ENCODE measurements at regions not wholly inside any gene's neighbourhood (a gene's known extent, or its start where the extent isn't known, plus 50 kb on each side); places are given as distances from the start of the nearest gene placed in this dataset.

DNA sequence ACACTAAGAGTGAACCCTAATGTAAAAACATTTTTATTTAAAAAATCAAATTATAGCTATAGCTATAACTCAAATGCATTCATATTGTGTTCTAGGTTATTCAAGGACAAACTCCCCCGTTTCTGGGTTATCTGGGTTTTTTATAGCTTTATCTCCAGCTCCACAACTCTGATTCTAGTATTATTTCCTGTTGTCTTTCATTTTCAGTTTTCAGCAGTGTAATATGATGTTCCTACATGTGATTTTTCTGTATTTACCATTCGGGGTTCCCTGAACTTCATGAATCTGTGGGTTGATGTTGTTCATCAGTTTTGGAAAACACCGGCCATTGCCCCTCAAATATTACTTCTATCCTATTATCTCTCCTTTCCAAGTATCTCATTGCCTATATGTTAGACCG lies 221.9 kb upstream of the FOXN3 start:
- DNase-seq (no peak), ATAC-seq (no peak)
- no peak overlapping the region for H3K27ac ChIP-seq
- no peaks in the 10 kb centered on the region for H3K9me3 ChIP-seq
- H3K4me3 ChIP-seq = no peak overlapping the region
- no peaks in the 10 kb centered on the region for H3K4me1 ChIP-seq
- no peaks in the 10 kb centered on the region for H3K36me3 ChIP-seq
- H3K27me3 ChIP-seq = no peaks in the 10 kb centered on the region
- TF ChIP-seq, protein P1, sequence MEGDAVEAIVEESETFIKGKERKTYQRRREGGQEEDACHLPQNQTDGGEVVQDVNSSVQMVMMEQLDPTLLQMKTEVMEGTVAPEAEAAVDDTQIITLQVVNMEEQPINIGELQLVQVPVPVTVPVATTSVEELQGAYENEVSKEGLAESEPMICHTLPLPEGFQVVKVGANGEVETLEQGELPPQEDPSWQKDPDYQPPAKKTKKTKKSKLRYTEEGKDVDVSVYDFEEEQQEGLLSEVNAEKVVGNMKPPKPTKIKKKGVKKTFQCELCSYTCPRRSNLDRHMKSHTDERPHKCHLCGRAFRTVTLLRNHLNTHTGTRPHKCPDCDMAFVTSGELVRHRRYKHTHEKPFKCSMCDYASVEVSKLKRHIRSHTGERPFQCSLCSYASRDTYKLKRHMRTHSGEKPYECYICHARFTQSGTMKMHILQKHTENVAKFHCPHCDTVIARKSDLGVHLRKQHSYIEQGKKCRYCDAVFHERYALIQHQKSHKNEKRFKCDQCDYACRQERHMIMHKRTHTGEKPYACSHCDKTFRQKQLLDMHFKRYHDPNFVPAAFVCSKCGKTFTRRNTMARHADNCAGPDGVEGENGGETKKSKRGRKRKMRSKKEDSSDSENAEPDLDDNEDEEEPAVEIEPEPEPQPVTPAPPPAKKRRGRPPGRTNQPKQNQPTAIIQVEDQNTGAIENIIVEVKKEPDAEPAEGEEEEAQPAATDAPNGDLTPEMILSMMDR (IDR thresholded peaks at IDR 0.05) = no peak
- intact Hi-C loops (cut with DNase I) = no loop called here

DNA sequence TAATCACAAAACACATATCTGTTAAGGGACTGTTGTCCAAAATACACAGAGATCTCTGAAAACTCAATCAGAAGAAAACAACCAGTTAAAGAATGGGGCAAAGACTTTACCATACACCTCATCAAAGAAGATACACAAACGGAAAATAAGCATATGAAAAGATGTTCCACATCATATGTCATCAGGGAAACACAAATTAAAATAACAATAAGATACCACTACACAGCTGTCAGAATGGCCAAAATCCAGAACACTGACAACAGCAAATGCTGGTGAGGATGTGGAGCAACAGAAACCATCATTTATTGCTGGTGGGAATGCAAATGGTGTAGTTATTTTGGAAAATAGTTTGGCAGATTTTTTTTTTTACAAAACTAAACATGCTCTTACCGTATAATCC lies 220.5 kb upstream of the FOXN3 start:
- no peaks in the 10 kb centered on the region for H3K4me1 ChIP-seq
- H3K9me3 ChIP-seq = no peaks in the 10 kb centered on the region
- no peak for ATAC-seq
- H3K27ac ChIP-seq = no peak overlapping the region
- intact Hi-C loops (cut with DNase I) = no loop called here
- no peak for DNase-seq
- no peak overlapping the region for H3K4me3 ChIP-seq
- H3K36me3 ChIP-seq = no peaks in the 10 kb centered on the region
- H3K27me3 ChIP-seq = no peaks in the 10 kb centered on the region
- TF ChIP-seq, protein P1 (IDR thresholded peaks at IDR 0.05) = no peak

DNA sequence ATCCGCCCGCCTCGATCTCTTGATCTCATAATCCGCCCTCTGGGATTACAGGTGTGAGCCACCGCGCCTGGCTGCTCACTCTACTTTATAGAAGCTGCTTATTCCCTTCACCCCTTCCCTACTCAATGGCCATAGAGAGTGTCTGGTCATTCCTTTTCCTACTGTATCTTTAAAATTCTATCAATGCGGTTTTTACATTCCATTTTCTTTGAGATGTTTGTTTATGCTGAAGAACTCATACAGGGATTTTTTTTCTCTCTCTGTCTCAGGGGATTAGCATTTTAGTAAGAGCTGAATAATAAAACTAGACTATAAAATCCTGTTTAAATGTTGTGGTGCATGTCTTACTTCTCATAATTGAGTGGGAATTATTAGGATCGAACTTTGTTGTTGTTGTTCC lies 218.6 kb upstream of the FOXN3 start:
- ATAC-seq = no peak
- H3K27ac ChIP-seq = no peak overlapping the region
- intact Hi-C loops (cut with DNase I) = no loop called here
- H3K36me3 ChIP-seq = no peaks in the 10 kb centered on the region
- TF ChIP-seq, protein P1 (IDR thresholded peaks at IDR 0.05) = no peak
- no peaks in the 10 kb centered on the region for H3K27me3 ChIP-seq
- no peak for DNase-seq
- H3K9me3 ChIP-seq = no peaks in the 10 kb centered on the region
- H3K4me3 ChIP-seq = no peak overlapping the region
- no peaks in the 10 kb centered on the region for H3K4me1 ChIP-seq

DNA sequence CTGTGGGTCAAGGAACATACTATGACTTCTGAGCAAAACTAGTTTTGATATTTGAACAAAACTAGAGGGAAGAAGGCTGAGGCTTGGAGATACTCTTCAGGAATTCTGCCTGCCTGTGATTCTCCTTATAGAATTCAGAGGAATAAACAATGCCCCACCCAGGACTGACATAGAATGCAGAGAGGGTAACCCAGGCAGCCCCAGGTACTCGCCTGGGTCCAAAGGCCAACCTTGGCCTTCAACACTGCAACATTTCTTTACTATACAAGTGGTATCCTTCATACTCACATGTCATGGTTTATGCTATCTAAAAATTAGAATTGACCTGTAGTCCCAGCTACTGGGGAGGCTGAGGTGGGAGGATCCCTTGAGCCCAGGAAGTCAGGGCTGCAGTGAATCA lies 217.0 kb upstream of the FOXN3 start:
- TF ChIP-seq, protein P1 (IDR thresholded peaks at IDR 0.05) = no peak
- no peaks in the 10 kb centered on the region for H3K9me3 ChIP-seq
- no peaks in the 10 kb centered on the region for H3K27me3 ChIP-seq
- H3K27ac ChIP-seq = no peak overlapping the region
- DNase-seq (no peak), ATAC-seq (no peak)
- no peak overlapping the region for H3K4me3 ChIP-seq
- intact Hi-C loops (cut with DNase I) = no loop called here
- no peaks in the 10 kb centered on the region for H3K36me3 ChIP-seq
- H3K4me1 ChIP-seq = no peaks in the 10 kb centered on the region

DNA sequence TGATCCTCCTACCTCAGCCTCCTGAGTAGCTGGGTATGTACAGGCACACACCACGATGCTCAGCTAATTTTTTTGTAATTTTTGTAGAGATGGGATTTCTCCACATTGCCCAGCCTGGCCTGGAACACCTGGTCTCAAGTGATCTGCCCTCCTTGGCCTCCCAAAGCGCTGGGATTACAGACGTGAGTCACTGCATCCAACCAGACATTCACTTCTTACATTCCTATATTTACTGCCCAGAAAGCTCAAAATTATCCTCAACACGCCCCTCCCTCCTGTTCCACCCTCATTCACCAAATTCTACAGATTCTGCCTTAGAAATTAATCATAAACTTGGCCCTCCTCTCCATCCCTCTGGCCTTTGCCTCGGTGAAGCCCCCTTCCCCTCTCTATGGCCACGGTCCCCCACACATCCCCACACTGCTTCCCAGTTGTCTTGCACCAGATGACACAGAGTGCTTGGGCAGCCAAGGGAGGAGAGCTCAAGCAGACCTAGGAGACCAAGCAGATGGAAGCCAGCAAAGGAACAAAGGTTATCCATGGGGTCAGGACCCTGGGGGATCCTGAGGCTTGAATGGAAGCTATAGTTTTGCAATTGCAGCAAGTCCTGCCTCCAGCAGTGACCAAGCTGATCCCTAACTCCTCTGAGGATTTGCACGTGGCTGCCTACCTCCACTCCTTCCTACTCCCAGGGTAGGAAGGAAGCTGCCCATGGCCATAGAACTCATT lies 213.2 kb upstream of the FOXN3 start:
- intact Hi-C loops (cut with DNase I) = no loop called here
- TF ChIP-seq, protein P1 (IDR thresholded peaks at IDR 0.05) = no peak
- DNase-seq (no peak), ATAC-seq (no peak)
- Histone ChIP-seq H3K9me3 (no peaks in the 10 kb centered on the region), H3K4me3 (no peak overlapping the region), H3K36me3 (no peaks in the 10 kb centered on the region), H3K4me1 (no peaks in the 10 kb centered on the region), H3K27ac (no peak overlapping the region), H3K27me3 (no peaks in the 10 kb centered on the region)

DNA sequence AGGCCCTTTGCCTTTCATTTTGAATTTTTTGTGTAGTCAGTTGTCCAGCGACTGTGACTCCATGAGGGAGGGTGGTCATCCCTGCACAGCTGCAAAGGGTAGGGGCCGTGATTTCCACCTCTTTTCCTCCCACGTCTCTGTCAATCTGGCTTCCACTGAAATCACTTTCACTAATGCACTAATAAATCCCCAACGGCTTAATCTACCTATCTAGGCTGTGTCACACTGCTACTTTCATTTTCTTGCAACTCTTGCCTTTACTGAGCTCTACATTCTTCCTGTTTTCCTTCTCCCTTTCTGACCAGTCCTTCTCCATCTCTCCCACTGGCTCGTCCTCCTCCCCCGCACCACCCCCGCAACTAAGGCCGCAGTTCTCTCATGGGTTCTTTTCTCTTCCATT lies 212.3 kb upstream of the FOXN3 start:
- H3K4me1 ChIP-seq = no peaks in the 10 kb centered on the region
- DNase-seq = no peak
- TF ChIP-seq, protein P1 (IDR thresholded peaks at IDR 0.05) = no peak
- peak; percentile 48 for ATAC-seq
- intact Hi-C loops (cut with DNase I) = no loop called here
- no peaks in the 10 kb centered on the region for H3K36me3 ChIP-seq
- no peaks in the 10 kb centered on the region for H3K27me3 ChIP-seq
- H3K27ac ChIP-seq = no peak overlapping the region
- no peak overlapping the region for H3K4me3 ChIP-seq
- H3K9me3 ChIP-seq = no peaks in the 10 kb centered on the region

Measured in upper lobe of right lung (tissue), 1 donor.